ENCODE measurements at regions not wholly inside any gene's neighbourhood (a gene's known extent, or its start where the extent isn't known, plus 50 kb on each side); places are given as distances from the start of the nearest gene placed in this dataset.
"Not testable (repeated sequence)": the region's sequence is repeated elsewhere in the genome, so short reads cannot be mapped to it uniquely, and the experiment has no call there.

GRCh38 chr2:95770726-95771125 lies 178.9 kb downstream of the TRIM43 start:
- not testable (repeated sequence) for DNase-seq (ENCODE audit: low spot score in 2 of 2); ATAC-seq; H3K36me3 Mint-ChIP-seq; H3K27ac Mint-ChIP-seq; H3K9me3 Mint-ChIP-seq

GRCh38 chr2:95774322-95775192 lies 182.8 kb downstream of the TRIM43 start:
- not testable (repeated sequence) for H3K9me3 Mint-ChIP-seq; H3K27ac Mint-ChIP-seq; DNase-seq (ENCODE audit: low spot score in 2 of 2); H3K36me3 Mint-ChIP-seq
- ATAC-seq: peak in 1 of 2 donors; percentile 36

GRCh38 chr2:95775193-95775531 lies 183.4 kb downstream of the TRIM43 start:
- not testable (repeated sequence) for H3K9me3 Mint-ChIP-seq; H3K36me3 Mint-ChIP-seq; ATAC-seq; DNase-seq (ENCODE audit: low spot score in 2 of 2); H3K27ac Mint-ChIP-seq
